ENCODE measurements at regions not wholly inside any gene's neighbourhood (a gene's known extent, or its start where the extent isn't known, plus 50 kb on each side); places are given as distances from the start of the nearest gene placed in this dataset.

DNA sequence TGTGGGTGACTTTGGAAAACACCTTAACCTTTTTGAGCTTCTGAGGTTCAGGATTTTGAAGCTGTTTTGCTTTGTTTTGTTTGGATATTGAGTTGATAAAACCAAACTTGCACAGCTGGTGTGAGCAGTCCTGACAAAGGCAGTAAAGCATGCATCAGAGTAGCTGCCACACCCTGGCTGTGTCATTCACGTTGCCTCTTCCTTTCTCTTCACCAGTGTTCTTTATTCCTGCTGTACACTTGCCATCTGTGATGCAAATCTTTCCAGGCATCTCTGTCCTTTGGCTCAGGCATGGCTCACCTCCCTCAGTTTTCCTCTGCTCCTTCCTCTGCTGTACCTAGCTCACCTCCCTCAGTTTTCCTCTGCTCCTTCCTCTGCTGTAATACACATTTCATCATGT lies 1850.2 kb upstream of the AGA start:
- Histone ChIP-seq H3K27me3 (ENCODE audit: insufficient read depth, poor library complexity, severe bottlenecking) (no peaks in the 10 kb centered on the region), H3K36me3 (ENCODE audit: low read depth) (no peaks in the 10 kb centered on the region), H3K27ac (ENCODE audit: poor library complexity, severe bottlenecking) (no peak overlapping the region), H3K4me1 (ENCODE audit: insufficient read depth, poor library complexity, severe bottlenecking) (no peaks in the 10 kb centered on the region), H3K4me3 (ENCODE audit: severe bottlenecking) (no peak overlapping the region), H3K9me3 (ENCODE audit: severe bottlenecking) (no peaks in the 10 kb centered on the region)
- DNase-seq (ENCODE audit: low spot score), result no peak
- TF ChIP-seq, protein P1, sequence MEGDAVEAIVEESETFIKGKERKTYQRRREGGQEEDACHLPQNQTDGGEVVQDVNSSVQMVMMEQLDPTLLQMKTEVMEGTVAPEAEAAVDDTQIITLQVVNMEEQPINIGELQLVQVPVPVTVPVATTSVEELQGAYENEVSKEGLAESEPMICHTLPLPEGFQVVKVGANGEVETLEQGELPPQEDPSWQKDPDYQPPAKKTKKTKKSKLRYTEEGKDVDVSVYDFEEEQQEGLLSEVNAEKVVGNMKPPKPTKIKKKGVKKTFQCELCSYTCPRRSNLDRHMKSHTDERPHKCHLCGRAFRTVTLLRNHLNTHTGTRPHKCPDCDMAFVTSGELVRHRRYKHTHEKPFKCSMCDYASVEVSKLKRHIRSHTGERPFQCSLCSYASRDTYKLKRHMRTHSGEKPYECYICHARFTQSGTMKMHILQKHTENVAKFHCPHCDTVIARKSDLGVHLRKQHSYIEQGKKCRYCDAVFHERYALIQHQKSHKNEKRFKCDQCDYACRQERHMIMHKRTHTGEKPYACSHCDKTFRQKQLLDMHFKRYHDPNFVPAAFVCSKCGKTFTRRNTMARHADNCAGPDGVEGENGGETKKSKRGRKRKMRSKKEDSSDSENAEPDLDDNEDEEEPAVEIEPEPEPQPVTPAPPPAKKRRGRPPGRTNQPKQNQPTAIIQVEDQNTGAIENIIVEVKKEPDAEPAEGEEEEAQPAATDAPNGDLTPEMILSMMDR (IDR thresholded peaks at IDR 0.05; ENCODE audit: poor library complexity, severe bottlenecking), result no peak
- ATAC-seq (ENCODE audit: low read depth), result peak; percentile 82

DNA sequence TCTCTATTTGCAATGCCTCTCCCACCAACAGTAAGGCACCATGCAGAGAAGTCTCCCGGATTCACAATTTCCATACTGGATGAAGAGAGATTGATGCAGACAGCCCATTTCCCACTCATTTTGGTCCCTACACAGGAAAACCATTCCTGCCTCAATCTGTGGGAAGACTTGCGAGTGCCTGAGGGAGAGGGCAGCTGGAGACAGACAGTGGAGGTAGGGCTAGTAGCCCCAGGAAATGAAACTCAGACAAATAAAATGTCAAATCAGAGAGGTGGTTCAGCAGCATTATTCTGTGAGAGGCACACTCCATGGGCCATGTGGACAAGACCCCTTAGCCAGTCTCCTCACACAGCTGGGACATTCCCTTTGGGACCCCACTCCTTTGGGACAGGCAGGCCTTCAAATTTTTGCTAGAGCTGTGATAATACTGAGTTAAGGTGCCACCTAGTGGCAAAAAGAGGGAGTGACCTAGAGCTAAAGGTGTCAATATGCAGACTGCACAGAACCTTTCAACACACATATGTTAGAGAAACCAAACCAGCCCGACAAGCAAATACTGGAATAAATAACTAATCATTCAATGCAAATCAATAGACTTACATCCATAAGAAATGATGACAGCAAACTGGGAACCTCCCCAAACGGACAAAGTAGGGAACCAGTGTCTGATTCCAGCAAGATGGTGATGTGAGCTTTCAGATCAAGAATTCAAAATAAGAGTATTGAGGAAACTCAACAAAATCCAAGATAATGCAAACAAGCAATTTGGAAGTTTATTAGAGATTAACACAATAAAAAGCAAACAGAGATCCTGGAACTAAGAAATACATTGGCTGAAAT lies 1865.3 kb upstream of the AGA start:
- Histone ChIP-seq H3K36me3 (ENCODE audit: low read depth) (no peaks in the 10 kb centered on the region), H3K27me3 (ENCODE audit: insufficient read depth, poor library complexity, severe bottlenecking) (no peaks in the 10 kb centered on the region), H3K4me1 (ENCODE audit: insufficient read depth, poor library complexity, severe bottlenecking) (no peaks in the 10 kb centered on the region), H3K9me3 (ENCODE audit: severe bottlenecking) (no peaks in the 10 kb centered on the region), H3K27ac (ENCODE audit: poor library complexity, severe bottlenecking) (no peak overlapping the region), H3K4me3 (ENCODE audit: severe bottlenecking) (no peak overlapping the region)
- ATAC-seq (ENCODE audit: low read depth) (0 out of 3 replicates have a peak, but pooled peaks have one; percentile 36), DNase-seq (ENCODE audit: low spot score) (no peak)
- TF ChIP-seq, protein P1 (IDR thresholded peaks at IDR 0.05; ENCODE audit: poor library complexity, severe bottlenecking), result peak; percentile 84

DNA sequence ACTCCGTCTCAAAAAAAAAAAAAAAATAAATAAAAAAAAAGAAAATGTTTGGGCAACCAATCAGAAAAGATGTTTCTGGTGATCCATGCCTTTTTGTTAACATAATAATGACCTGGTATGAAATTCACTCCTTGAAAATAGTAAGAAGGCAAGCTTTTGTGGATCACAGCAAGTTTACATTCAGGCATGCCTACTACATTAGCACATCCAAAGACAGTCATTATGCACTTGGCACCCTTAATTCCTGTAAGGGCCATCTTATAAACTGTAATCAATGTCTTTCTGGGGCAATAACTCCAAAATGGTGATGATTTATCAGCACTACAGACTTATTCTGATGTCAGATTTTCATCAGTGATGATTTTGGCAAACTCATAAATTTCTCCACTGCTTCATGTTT lies 1871.6 kb upstream of the AGA start:
- Histone ChIP-seq H3K9me3 (ENCODE audit: severe bottlenecking) (no peaks in the 10 kb centered on the region), H3K27ac (ENCODE audit: poor library complexity, severe bottlenecking) (no peak overlapping the region), H3K4me3 (ENCODE audit: severe bottlenecking) (no peak overlapping the region), H3K36me3 (ENCODE audit: low read depth) (no peaks in the 10 kb centered on the region), H3K4me1 (ENCODE audit: insufficient read depth, poor library complexity, severe bottlenecking) (no peaks in the 10 kb centered on the region), H3K27me3 (ENCODE audit: insufficient read depth, poor library complexity, severe bottlenecking) (no peaks in the 10 kb centered on the region)
- no peak for DNase-seq (ENCODE audit: low spot score)
- no peak for ATAC-seq (ENCODE audit: low read depth)
- TF ChIP-seq, protein P1 (IDR thresholded peaks at IDR 0.05; ENCODE audit: poor library complexity, severe bottlenecking), result no peak

DNA sequence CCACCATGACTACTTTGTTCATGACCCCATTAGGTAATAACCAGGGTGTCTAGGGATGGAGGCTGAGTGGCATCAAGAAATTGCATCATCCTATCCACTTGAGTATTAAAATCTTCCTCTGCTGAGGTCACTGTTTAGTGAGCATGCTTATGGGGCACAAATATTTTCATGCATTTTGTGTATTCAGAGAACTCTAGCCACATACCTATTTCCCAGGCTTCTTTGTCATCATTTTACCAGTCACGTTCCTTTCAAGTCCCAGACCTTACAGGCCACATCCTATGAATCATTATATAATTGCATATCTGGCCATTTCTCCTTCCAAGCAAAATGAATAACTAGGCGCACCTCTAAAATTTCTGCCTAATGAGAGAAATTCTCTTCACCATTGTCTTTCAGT lies 1882.9 kb upstream of the AGA start:
- Histone ChIP-seq H3K4me3 (ENCODE audit: severe bottlenecking) (no peak overlapping the region), H3K9me3 (ENCODE audit: severe bottlenecking) (no peaks in the 10 kb centered on the region), H3K27me3 (ENCODE audit: insufficient read depth, poor library complexity, severe bottlenecking) (no peaks in the 10 kb centered on the region), H3K4me1 (ENCODE audit: insufficient read depth, poor library complexity, severe bottlenecking) (no peaks in the 10 kb centered on the region), H3K36me3 (ENCODE audit: low read depth) (no peaks in the 10 kb centered on the region), H3K27ac (ENCODE audit: poor library complexity, severe bottlenecking) (no peak overlapping the region)
- DNase-seq (ENCODE audit: low spot score) (no peak), ATAC-seq (ENCODE audit: low read depth) (no peak)
- TF ChIP-seq, protein P1 (IDR thresholded peaks at IDR 0.05; ENCODE audit: poor library complexity, severe bottlenecking), result no peak

DNA sequence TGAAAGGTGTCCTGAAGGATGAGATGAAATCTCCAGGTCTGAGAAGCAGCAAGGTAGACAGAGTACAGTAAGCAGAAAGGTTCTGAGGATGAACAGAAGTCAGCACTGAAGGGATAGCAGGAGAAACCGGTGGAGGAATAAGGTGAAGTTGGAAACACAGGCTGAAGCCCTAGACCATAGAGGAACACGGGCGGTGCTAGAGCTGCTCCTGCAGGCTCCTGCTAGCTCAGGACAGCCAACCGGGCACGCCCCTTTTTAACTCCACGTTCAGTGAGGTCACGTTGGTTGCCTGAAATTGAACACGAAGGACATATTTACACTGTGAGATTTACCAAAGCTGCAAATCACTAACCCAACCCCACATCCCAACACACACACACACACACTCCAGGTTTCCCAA lies 1886.4 kb upstream of the AGA start:
- no peaks in the 10 kb centered on the region for H3K27me3 ChIP-seq (ENCODE audit: insufficient read depth, poor library complexity, severe bottlenecking)
- H3K9me3 ChIP-seq (ENCODE audit: severe bottlenecking), result no peaks in the 10 kb centered on the region
- H3K36me3 ChIP-seq (ENCODE audit: low read depth), result no peaks in the 10 kb centered on the region
- TF ChIP-seq, protein P1 (IDR thresholded peaks at IDR 0.05; ENCODE audit: poor library complexity, severe bottlenecking), result no peak
- no peak overlapping the region for H3K27ac ChIP-seq (ENCODE audit: poor library complexity, severe bottlenecking)
- H3K4me3 ChIP-seq (ENCODE audit: severe bottlenecking), result no peak overlapping the region
- ATAC-seq (ENCODE audit: low read depth) (no peak), DNase-seq (ENCODE audit: low spot score) (no peak)
- no peaks in the 10 kb centered on the region for H3K4me1 ChIP-seq (ENCODE audit: insufficient read depth, poor library complexity, severe bottlenecking)

All from RWPE2 (cell line).